Cardiac septum (tissue), 1 donor: ENCODE measurements at regions not wholly inside any gene's neighbourhood (a gene's known extent, or its start where the extent isn't known, plus 50 kb on each side); places are given as distances from the start of the nearest gene placed in this dataset.
"Not testable (repeated sequence)": the region's sequence is repeated elsewhere in the genome, so short reads cannot be mapped to it uniquely, and the experiment has no call there.

Source experiments
- DNase-seq: peaks from one replicate; pipeline ENCODE4 v3.0.0-alpha.2; 2020; ENCODE audit warnings: low spot score
- intact Hi-C: fragments of 100-400 bp; cut with DNase I; formaldehyde crosslinking; loops from one replicate; pipeline ENCODE4 v1.14.0; 2022
- donor health status: DM: no; HTN: no; CAD: no.

- DNase-seq, intact Hi-C loops: not testable (repeated sequence)
Measured at GRCh38 chr1:181248361-181248760, 159.9 kb downstream of the IER5 start.

- intact Hi-C loops = no loop called here
Measured at GRCh38 chr1:181249186-181249585, 160.7 kb downstream of the IER5 start.

GRCh38 chr1:181250038-181250437 is 161.5 kb downstream of the IER5 start:
- intact Hi-C loops = no loop called here
- no peak for DNase-seq

More at GRCh38 chr1:181249186-181249585, 160.7 kb downstream of the IER5 start:
- no peak for DNase-seq

GRCh38 chr1:181251001-181251712 is 162.7 kb downstream of the IER5 start:
- no peak for DNase-seq
- intact Hi-C loops = no loop called here

- no peak for DNase-seq
- intact Hi-C loops = no loop called here
Measured at GRCh38 chr1:181251713-181252075, 163.2 kb downstream of the IER5 start.

- DNase-seq, intact Hi-C loops: not testable (repeated sequence)
Measured at GRCh38 chr1:181253601-181254000, 165.1 kb downstream of the IER5 start.

GRCh38 chr1:181255270-181255929 is 166.9 kb downstream of the IER5 start:
- intact Hi-C loops = no loop called here
- DNase-seq = no peak

- DNase-seq = no peak
Measured at GRCh38 chr1:181257117-181257516, 168.6 kb downstream of the IER5 start.

GRCh38 chr1:181259026-181259745 is 170.7 kb downstream of the IER5 start:
- intact Hi-C loops = no loop called here

More at GRCh38 chr1:181257117-181257516, 168.6 kb downstream of the IER5 start:
- intact Hi-C loops = no loop called here

GRCh38 chr1:181260271-181260670 is 171.8 kb downstream of the IER5 start:
- intact Hi-C loops = no loop called here
- DNase-seq = no peak

More at GRCh38 chr1:181259026-181259745, 170.7 kb downstream of the IER5 start:
- no peak for DNase-seq

GRCh38 chr1:181260994-181261393 is 172.5 kb downstream of the IER5 start:
- DNase-seq = no peak
- intact Hi-C loops = no loop called here

GRCh38 chr1:181262069-181262468 is 173.6 kb downstream of the IER5 start:
- no peak for DNase-seq
- intact Hi-C loops = no loop called here

- intact Hi-C loops = no loop called here
- no peak for DNase-seq
Measured at GRCh38 chr1:181263444-181263843, 174.9 kb downstream of the IER5 start.

GRCh38 chr1:181264821-181265220 is 176.3 kb downstream of the IER5 start:
- intact Hi-C loops = no loop called here
- DNase-seq = no peak

GRCh38 chr1:181284978-181285377 is 196.5 kb downstream of the IER5 start:
- DNase-seq = no peak
- intact Hi-C loops = no loop called here

- intact Hi-C loops = no loop called here
- no peak for DNase-seq
Measured at GRCh38 chr1:181295217-181295616, 188.1 kb upstream of the CACNA1E start.

GRCh38 chr1:181296180-181296579 is 187.1 kb upstream of the CACNA1E start:
- DNase-seq = no peak
- intact Hi-C loops = no loop called here

- no peak for DNase-seq
- intact Hi-C loops = no loop called here
Measured at GRCh38 chr1:181308098-181308497, 175.2 kb upstream of the CACNA1E start.

GRCh38 chr1:181310560-181310959 is 172.8 kb upstream of the CACNA1E start:
- intact Hi-C loops = no loop called here
- no peak for DNase-seq

- DNase-seq = no peak
- intact Hi-C loops = no loop called here
Measured at GRCh38 chr1:181312946-181313345, 170.4 kb upstream of the CACNA1E start.

GRCh38 chr1:181313466-181313865 is 169.9 kb upstream of the CACNA1E start:
- intact Hi-C loops = no loop called here
- no peak for DNase-seq
